H9 (cell line): ENCODE measurements at regions not wholly inside any gene's neighbourhood (a gene's known extent, or its start where the extent isn't known, plus 50 kb on each side); places are given as distances from the start of the nearest gene placed in this dataset.

Source experiments
- DNase-seq: peaks from one replicate; pipeline ENCODE4 v3.0.0-alpha.2; 2017
- H2AFZ ChIP-seq: one replicate; pipeline ENCODE4 v1.6.1; 2013; ENCODE audit warnings: mild to moderate bottlenecking, low read length, control low read depth, moderate library complexity
- H2AK5ac ChIP-seq: 2 replicates; pipeline ENCODE4 v1.6.1; 2013; ENCODE audit warnings: low read length, control low read depth, mixed read lengths; ENCODE audit not compliant: insufficient read length
- H2BK120ac ChIP-seq: one replicate; pipeline ENCODE4 v1.6.1; 2013; ENCODE audit warnings: low read depth, mild to moderate bottlenecking, low read length, control low read depth, inconsistent platforms; ENCODE audit not compliant: poor library complexity, severe bottlenecking
- H2BK12ac ChIP-seq: 2 replicates; pipeline ENCODE4 v1.6.1; 2013; ENCODE audit warnings: low read length, control low read depth, mixed read lengths, low read depth; ENCODE audit not compliant: insufficient read length
- H2BK15ac ChIP-seq: 2 replicates; pipeline ENCODE4 v1.6.1; 2013; ENCODE audit warnings: low read depth, low read length, control low read depth
- H2BK20ac ChIP-seq: one replicate; pipeline ENCODE4 v1.6.1; 2013; ENCODE audit warnings: low read depth, mild to moderate bottlenecking, low read length, control low read depth, inconsistent platforms; ENCODE audit not compliant: poor library complexity, severe bottlenecking
- H2BK5ac ChIP-seq: 2 replicates; pipeline ENCODE4 v1.6.1; 2013; ENCODE audit warnings: low read length, control low read depth, mixed read lengths; ENCODE audit not compliant: insufficient read length
- H3K14ac ChIP-seq: 2 replicates; pipeline ENCODE4 v1.6.1; 2013; ENCODE audit warnings: low read length, control low read depth; ENCODE audit not compliant: insufficient read depth
- H3K18ac ChIP-seq: 2 replicates; pipeline ENCODE4 v1.6.1; 2013; ENCODE audit warnings: low read depth, mild to moderate bottlenecking, mixed read lengths, low read length, control low read depth; ENCODE audit not compliant: insufficient read length
- H3K23ac ChIP-seq: 2 replicates; pipeline ENCODE4 v1.6.1; 2013; ENCODE audit warnings: low read length, control low read depth, mixed read lengths, low read depth; ENCODE audit not compliant: insufficient read length
- H3K23me2 ChIP-seq: 2 replicates; pipeline ENCODE4 v1.6.1; 2013; ENCODE audit warnings: low read depth, mild to moderate bottlenecking, mixed read lengths, low read length, control low read depth; ENCODE audit not compliant: insufficient read length, poor library complexity, severe bottlenecking
- H3K27ac ChIP-seq: 2 replicates; pipeline ENCODE4 v1.5.1; 2013; ENCODE audit warnings: low read length, control low read depth, mixed read lengths, low read depth; ENCODE audit not compliant: insufficient read length
- H3K27me3 ChIP-seq: 2 replicates; pipeline ENCODE4 v1.6.1; 2013; ENCODE audit warnings: low read length, control low read depth, inconsistent platforms; ENCODE audit not compliant: insufficient read depth
- H3K4ac ChIP-seq: 2 replicates; pipeline ENCODE4 v1.6.1; 2013; ENCODE audit warnings: low read depth, mild to moderate bottlenecking, control low read depth, inconsistent platforms, low read length, moderate library complexity
- H3K4me1 ChIP-seq: 2 replicates; pipeline ENCODE4 v1.6.1; 2013; ENCODE audit warnings: low read length, control low read depth, inconsistent platforms; ENCODE audit not compliant: insufficient read depth
- H3K4me2 ChIP-seq: 2 replicates; pipeline ENCODE4 v1.6.1; 2013; ENCODE audit warnings: low read length, control low read depth, mixed read lengths; ENCODE audit not compliant: insufficient read length, insufficient read depth
- H3K56ac ChIP-seq: 2 replicates; pipeline ENCODE4 v1.6.1; 2013; ENCODE audit warnings: low read depth, mild to moderate bottlenecking, mixed read lengths, low read length, control low read depth; ENCODE audit not compliant: insufficient read length
- H3K79me1 ChIP-seq: 2 replicates; pipeline ENCODE4 v1.6.1; 2013; ENCODE audit warnings: low read depth, mild to moderate bottlenecking, moderate library complexity, low read length, control low read depth, inconsistent platforms; ENCODE audit not compliant: insufficient read depth, poor library complexity, severe bottlenecking
- H3K79me2 ChIP-seq: 2 replicates; pipeline ENCODE4 v1.6.1; 2013; ENCODE audit warnings: low read length, control low read depth, inconsistent platforms; ENCODE audit not compliant: insufficient read depth
- H3K9ac ChIP-seq: 2 replicates; pipeline ENCODE4 v1.6.1; 2013; ENCODE audit warnings: low read length, control low read depth, mixed read lengths; ENCODE audit not compliant: insufficient read length; ENCODE audit errors: extremely low read depth
- H3K9me3 ChIP-seq: one replicate; pipeline ENCODE4 v1.6.1; 2013; ENCODE audit warnings: low read depth, low read length, inconsistent platforms; ENCODE audit not compliant: control insufficient read depth
- H3T11ph ChIP-seq: one replicate; pipeline ENCODE4 v1.6.1; 2013; ENCODE audit warnings: mild to moderate bottlenecking, low read length, control low read depth, inconsistent platforms
- H4K20me1 ChIP-seq: one replicate; pipeline ENCODE4 v1.6.1; 2013; ENCODE audit not compliant: control insufficient read depth, insufficient read length, insufficient read depth
- H4K5ac ChIP-seq: 2 replicates; pipeline ENCODE4 v1.6.1; 2013; ENCODE audit warnings: low read depth, mild to moderate bottlenecking, mixed read lengths, low read length, control low read depth; ENCODE audit not compliant: insufficient read length
- H4K8ac ChIP-seq: replicated peaks from 2 replicates; pipeline ENCODE4 v1.6.1; 2013; ENCODE audit warnings: low read length, control low read depth, mixed read lengths, low read depth; ENCODE audit not compliant: insufficient read length
- H4K91ac ChIP-seq: 2 replicates; pipeline ENCODE4 v1.6.1; 2013; ENCODE audit warnings: low read depth, mild to moderate bottlenecking, moderate library complexity, mixed read lengths, low read length, control low read depth; ENCODE audit not compliant: insufficient read length
- H3K27ac Mint-ChIP-seq, 3 experiments: 2 replicates in 2 of 3; 3 replicates in 1 of 3; pipeline ENCODE4 v1.8.0; 2020 to 2021; ENCODE audit warnings: mixed read lengths in 3 of 3, mild to moderate bottlenecking in 1 of 3, moderate library complexity in 1 of 3
- H3K27me3 Mint-ChIP-seq: 2 replicates; pipeline ENCODE4 v1.8.0; 2021; ENCODE audit warnings: low read depth, mild to moderate bottlenecking, moderate library complexity, mixed read lengths
- H3K36me3 Mint-ChIP-seq, 3 experiments: 2 replicates in 2 of 3; 3 replicates in 1 of 3; pipeline ENCODE4 v1.8.0; 2020 to 2021; ENCODE audit warnings: low read depth in 3 of 3, mixed read lengths in 3 of 3; ENCODE audit not compliant: insufficient read depth in 1 of 3
- H3K4me1 Mint-ChIP-seq, 2 experiments: 2 replicates each; pipeline ENCODE4 v1.8.0; 2020; ENCODE audit warnings: mixed read lengths in 2 of 2
- H3K4me3 Mint-ChIP-seq, 2 experiments: 2 replicates in 1 of 2; 3 replicates in 1 of 2; pipeline ENCODE4 v1.8.0; 2020 to 2021; ENCODE audit warnings: mild to moderate bottlenecking in 2 of 2, mixed read lengths in 2 of 2, moderate library complexity in 1 of 2
- H3K9me3 Mint-ChIP-seq, 2 experiments: 2 replicates in 1 of 2; 3 replicates in 1 of 2; pipeline ENCODE4 v1.8.0; 2020; ENCODE audit warnings: mild to moderate bottlenecking in 2 of 2, mixed read lengths in 2 of 2, moderate library complexity in 1 of 2
- CTCF ChIP-seq: fragments of 200-600 bp; sonication (generic); conservative IDR thresholded peaks from 3 replicates; pipeline ENCODE4 v1.8.0; 2021; ENCODE audit warnings: antibody characterized with exemption, mild to moderate bottlenecking

DNA sequence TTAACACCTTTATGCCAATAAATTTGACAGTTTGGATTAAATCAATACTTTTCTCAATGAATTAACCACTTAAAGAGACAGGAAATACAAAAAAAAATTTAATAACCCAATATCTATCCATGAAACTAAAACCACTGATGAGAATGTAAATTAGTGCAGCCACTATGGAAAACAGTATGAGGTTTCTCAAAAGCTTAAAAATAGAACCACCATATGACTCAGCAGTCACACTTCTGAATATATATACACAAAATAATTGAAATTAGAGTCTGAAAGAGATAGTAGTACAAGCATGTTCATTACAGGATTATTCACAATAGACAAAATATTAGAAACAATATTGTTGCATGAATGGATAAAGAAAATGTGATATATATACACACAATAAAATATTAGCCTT is 382.1 kb upstream of the SETBP1 start:
- H3K23me2 ChIP-seq = no peaks in the 10 kb centered on the region
- peaks cover 13 to 14% of the 10 kb centered on the region in 2 experiments for H3K9me3 Mint-ChIP-seq
- no peak for TF ChIP-seq CTCF
- no peak overlapping the region for H3K9ac ChIP-seq
- no peak overlapping the region for H3K18ac ChIP-seq
- H2AFZ ChIP-seq = no peak overlapping the region
- no peak overlapping the region for H4K91ac ChIP-seq
- no peak overlapping the region for H3T11ph ChIP-seq
- H3K4me2 ChIP-seq = no peak overlapping the region
- DNase-seq = no peak
- no peak overlapping the region for H4K5ac ChIP-seq
- no peak overlapping the region for H2BK20ac ChIP-seq
- no peak overlapping the region for H3K14ac ChIP-seq
- no peaks in the 10 kb centered on the region for H3K9me3 ChIP-seq
- no peak overlapping the region for H2AK5ac ChIP-seq
- no peaks in the 10 kb centered on the region for H4K20me1 ChIP-seq
- no peaks in the 10 kb centered on the region for H3K4me1 Mint-ChIP-seq
- H3K79me2 ChIP-seq = no peaks in the 10 kb centered on the region
- H3K56ac ChIP-seq = no peak overlapping the region
- H3K79me1 ChIP-seq = no peaks in the 10 kb centered on the region
- no peak overlapping the region for H2BK15ac ChIP-seq
- no peak overlapping the region for H3K23ac ChIP-seq
- H3K4me1 ChIP-seq = no peaks in the 10 kb centered on the region
- H3K27me3 ChIP-seq = no peaks in the 10 kb centered on the region
- no peak overlapping the region for H2BK12ac ChIP-seq
- no peak overlapping the region for H3K4me3 Mint-ChIP-seq
- H3K27ac Mint-ChIP-seq = no peak overlapping the region
- no peak overlapping the region for H3K4ac ChIP-seq
- H4K8ac ChIP-seq = no peak overlapping the region
- H2BK5ac ChIP-seq = no peak overlapping the region
- no peaks in the 10 kb centered on the region for H3K27me3 Mint-ChIP-seq
- H2BK120ac ChIP-seq = no peak overlapping the region
- H3K36me3 Mint-ChIP-seq = peaks cover 0 to 18% (median 5%) of the 10 kb centered on the region in 3 experiments; a peak in 4 of 7 replicates
- no peak overlapping the region for H3K27ac ChIP-seq
